Smooth muscle cell (in vitro differentiated cells): ENCODE measurements at regions not wholly inside any gene's neighbourhood (a gene's known extent, or its start where the extent isn't known, plus 50 kb on each side); places are given as distances from the start of the nearest gene placed in this dataset.

Experiments
- DNase-seq: peaks from one replicate; lab custom pipeline; 2025; ENCODE audit not compliant: unreplicated experiment; lab: John Stamatoyannopoulos, UW
- H2AFZ ChIP-seq: fragments of 200-600 bp; sonication (generic); 2 replicates; pipeline ENCODE4 v1.6.0; 2016; ENCODE audit warnings: antibody characterized with exemption, low read depth, mild to moderate bottlenecking
- H3F3A ChIP-seq: fragments of 200-600 bp; sonication (generic); 2 replicates; pipeline ENCODE4 v1.6.0; 2017; ENCODE audit warnings: antibody characterized with exemption, low read depth
- H3K27ac ChIP-seq: fragments of 200-600 bp; sonication (generic); 2 replicates; pipeline ENCODE4 v1.5.1; 2016; ENCODE audit warnings: low read depth, mild to moderate bottlenecking
- H3K27me3 ChIP-seq: fragments of 200-600 bp; sonication (generic); 2 replicates; pipeline ENCODE4 v1.6.1; 2016; ENCODE audit warnings: low read depth, mild to moderate bottlenecking
- H3K36me3 ChIP-seq: fragments of 200-600 bp; sonication (generic); 2 replicates; pipeline ENCODE4 v1.5.1; 2016; ENCODE audit warnings: low read depth
- H3K4me1 ChIP-seq: fragments of 200-600 bp; sonication (generic); 2 replicates; pipeline ENCODE4 v1.5.1; 2016; ENCODE audit warnings: low read depth
- H3K4me2 ChIP-seq: fragments of 200-600 bp; sonication (generic); 2 replicates; pipeline ENCODE4 v1.6.0; 2016; ENCODE audit warnings: mild to moderate bottlenecking
- H3K4me3 ChIP-seq: fragments of 200-600 bp; sonication (generic); 2 replicates; pipeline ENCODE4 v1.5.1; 2016; ENCODE audit warnings: mild to moderate bottlenecking
- H3K79me2 ChIP-seq: fragments of 200-600 bp; sonication (generic); 2 replicates; pipeline ENCODE4 v1.6.0; 2016; ENCODE audit warnings: low read depth, mild to moderate bottlenecking
- H3K9ac ChIP-seq: fragments of 200-600 bp; sonication (generic); 2 replicates; pipeline ENCODE4 v1.6.0; 2016; ENCODE audit warnings: low read depth
- H3K9me3 ChIP-seq: fragments of 200-600 bp; sonication (generic); replicated peaks from 2 replicates; pipeline ENCODE4 v1.5.1; 2016; ENCODE audit warnings: low read depth
- H4K20me1 ChIP-seq: fragments of 200-600 bp; sonication (generic); 2 replicates; pipeline ENCODE4 v1.6.0; 2016; ENCODE audit warnings: low read depth
- WGBS: methylation state at CpG from one replicate; pipeline ENCODE4 v1.1.7; 2016; ENCODE audit warnings: low lambda C conversion rate; 5-methylcytosine and 5-hydroxymethylcytosine counted together
- TF ChIP-seq, protein P1 (sequence below): fragments of 200-600 bp; sonication (generic); IDR thresholded peaks from 2 replicates; pipeline ENCODE4 v1.5.1; 2017; ENCODE audit warnings: borderline replicate concordance, mild to moderate bottlenecking, antibody characterized with exemption; ENCODE audit not compliant: insufficient read depth, poor library complexity, severe bottlenecking

DNA sequence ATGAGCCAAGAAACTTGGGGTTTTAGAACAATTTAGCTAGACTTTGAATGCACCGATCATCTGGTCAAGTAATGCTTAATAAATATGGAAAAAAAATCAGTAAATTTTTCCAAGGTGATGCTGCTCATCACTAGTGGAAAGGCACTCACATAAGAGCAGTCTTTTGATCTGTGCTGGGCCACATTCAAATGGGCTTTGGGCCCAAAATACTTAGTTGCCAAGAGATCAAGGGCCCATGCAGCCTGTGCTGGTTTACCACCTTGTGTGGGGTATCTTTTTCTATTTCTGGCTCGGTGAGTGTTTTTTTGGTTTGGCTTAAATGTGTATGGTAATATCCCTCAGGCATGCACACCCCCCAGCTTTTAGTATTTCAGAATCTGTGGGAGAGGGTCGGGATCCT lies 943.2 kb downstream of the TMTC2 start:
- no peak overlapping the region for H2AFZ ChIP-seq
- TF ChIP-seq, protein P1, sequence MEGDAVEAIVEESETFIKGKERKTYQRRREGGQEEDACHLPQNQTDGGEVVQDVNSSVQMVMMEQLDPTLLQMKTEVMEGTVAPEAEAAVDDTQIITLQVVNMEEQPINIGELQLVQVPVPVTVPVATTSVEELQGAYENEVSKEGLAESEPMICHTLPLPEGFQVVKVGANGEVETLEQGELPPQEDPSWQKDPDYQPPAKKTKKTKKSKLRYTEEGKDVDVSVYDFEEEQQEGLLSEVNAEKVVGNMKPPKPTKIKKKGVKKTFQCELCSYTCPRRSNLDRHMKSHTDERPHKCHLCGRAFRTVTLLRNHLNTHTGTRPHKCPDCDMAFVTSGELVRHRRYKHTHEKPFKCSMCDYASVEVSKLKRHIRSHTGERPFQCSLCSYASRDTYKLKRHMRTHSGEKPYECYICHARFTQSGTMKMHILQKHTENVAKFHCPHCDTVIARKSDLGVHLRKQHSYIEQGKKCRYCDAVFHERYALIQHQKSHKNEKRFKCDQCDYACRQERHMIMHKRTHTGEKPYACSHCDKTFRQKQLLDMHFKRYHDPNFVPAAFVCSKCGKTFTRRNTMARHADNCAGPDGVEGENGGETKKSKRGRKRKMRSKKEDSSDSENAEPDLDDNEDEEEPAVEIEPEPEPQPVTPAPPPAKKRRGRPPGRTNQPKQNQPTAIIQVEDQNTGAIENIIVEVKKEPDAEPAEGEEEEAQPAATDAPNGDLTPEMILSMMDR: no peak
- no peaks in the 10 kb centered on the region for H4K20me1 ChIP-seq
- WGBS: 90% methylated on average over 3 of the region's 3 CpGs
- H3K9ac ChIP-seq: no peak overlapping the region
- no peaks in the 10 kb centered on the region for H3F3A ChIP-seq
- no peak for DNase-seq
- H3K27me3 ChIP-seq: no peaks in the 10 kb centered on the region
- no peak overlapping the region for H3K4me3 ChIP-seq
- H3K27ac ChIP-seq: no peak overlapping the region
- no peak overlapping the region for H3K4me2 ChIP-seq
- no peaks in the 10 kb centered on the region for H3K36me3 ChIP-seq
- H3K4me1 ChIP-seq: no peaks in the 10 kb centered on the region
- no peaks in the 10 kb centered on the region for H3K79me2 ChIP-seq
- H3K9me3 ChIP-seq: no peaks in the 10 kb centered on the region

DNA sequence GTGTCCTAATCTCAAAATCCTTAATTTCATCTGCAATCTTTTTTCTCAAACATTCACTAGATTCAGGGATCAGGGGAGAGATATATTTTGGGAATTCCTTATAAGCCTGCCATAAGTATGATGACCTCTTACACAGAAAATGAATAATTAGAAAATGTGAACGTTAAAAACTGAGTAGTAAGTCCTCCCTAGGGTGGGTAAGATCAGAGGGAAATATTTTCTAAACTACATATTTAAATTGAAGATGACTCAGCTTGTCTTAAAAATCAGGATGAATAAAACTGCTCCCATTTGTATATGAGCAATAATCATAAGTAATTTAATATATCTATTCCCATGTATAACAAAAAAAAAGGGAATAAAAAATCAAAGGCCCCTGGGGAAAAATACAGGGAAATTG lies 935.5 kb downstream of the TMTC2 start:
- WGBS: 87% methylated on average over 1 of the region's 1 CpG
- H3K4me1 ChIP-seq: no peaks in the 10 kb centered on the region

DNA sequence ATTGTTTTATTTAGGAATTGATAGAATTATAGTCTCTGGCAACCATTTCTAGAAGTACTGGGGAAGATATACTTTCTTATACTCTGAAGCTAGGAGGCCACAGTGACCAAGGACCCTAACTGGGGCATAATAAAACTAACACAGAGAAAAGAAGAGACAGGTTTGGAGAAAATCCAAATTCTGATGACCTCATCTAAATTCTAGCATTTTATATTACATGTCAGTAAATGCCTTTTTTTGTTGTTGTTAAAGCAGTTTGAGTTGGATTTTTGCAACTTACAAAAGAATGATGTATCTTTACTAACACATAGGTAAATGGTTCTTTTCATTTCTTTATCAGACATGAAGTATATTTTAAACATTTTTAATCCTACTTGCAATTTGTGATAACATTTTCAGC lies 933.3 kb downstream of the TMTC2 start:
- Histone ChIP-seq H3K27ac (no peak overlapping the region), H3K79me2 (no peaks in the 10 kb centered on the region), H3K4me3 (no peak overlapping the region), H3K27me3 (no peaks in the 10 kb centered on the region), H4K20me1 (no peaks in the 10 kb centered on the region), H2AFZ (no peak overlapping the region), H3K4me2 (no peak overlapping the region), H3K9ac (no peak overlapping the region), H3K4me1 (no peaks in the 10 kb centered on the region), H3K9me3 (no peaks in the 10 kb centered on the region), H3F3A (no peaks in the 10 kb centered on the region), H3K36me3 (no peaks in the 10 kb centered on the region)
- TF ChIP-seq, protein P1: no peak
- DNase-seq: no peak

More for the DNA sequence above, 935.5 kb downstream of the TMTC2 start:
- no peaks in the 10 kb centered on the region for H3K36me3 ChIP-seq
- H4K20me1 ChIP-seq: no peaks in the 10 kb centered on the region
- H3K27me3 ChIP-seq: no peaks in the 10 kb centered on the region
- no peak overlapping the region for H3K4me3 ChIP-seq
- H3K79me2 ChIP-seq: no peaks in the 10 kb centered on the region
- H3K9me3 ChIP-seq: no peaks in the 10 kb centered on the region
- DNase-seq: no peak
- H2AFZ ChIP-seq: no peak overlapping the region
- TF ChIP-seq, protein P1: no peak
- H3K27ac ChIP-seq: no peak overlapping the region
- H3F3A ChIP-seq: no peaks in the 10 kb centered on the region
- no peak overlapping the region for H3K4me2 ChIP-seq
- H3K9ac ChIP-seq: no peak overlapping the region

DNA sequence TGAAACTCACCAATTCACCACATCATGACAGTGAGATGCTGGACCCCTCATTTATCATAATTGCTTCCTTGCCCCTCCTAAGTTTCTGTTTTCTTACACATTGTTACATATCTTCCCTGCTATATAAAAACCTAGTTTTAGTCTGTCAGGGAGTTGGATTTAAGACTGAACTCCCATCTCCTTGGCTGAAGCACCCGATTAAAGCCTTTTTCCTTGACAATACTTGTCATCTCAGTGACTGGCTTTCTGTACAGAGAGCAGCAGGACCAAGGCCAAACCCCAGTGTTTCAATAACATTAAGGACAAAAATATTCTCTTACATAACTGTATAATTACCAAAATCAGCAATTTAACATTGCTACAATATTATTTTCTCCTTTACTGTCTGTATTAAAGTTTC lies 928.4 kb downstream of the TMTC2 start:
- DNase-seq: no peak
- Histone ChIP-seq H3K4me3 (no peak overlapping the region), H3K9me3 (no peaks in the 10 kb centered on the region), H3K4me2 (no peak overlapping the region), H2AFZ (no peak overlapping the region), H3K36me3 (no peaks in the 10 kb centered on the region), H3F3A (no peaks in the 10 kb centered on the region), H3K4me1 (no peaks in the 10 kb centered on the region), H3K27ac (no peak overlapping the region), H3K9ac (no peak overlapping the region), H3K27me3 (no peaks in the 10 kb centered on the region), H3K79me2 (no peaks in the 10 kb centered on the region), H4K20me1 (no peaks in the 10 kb centered on the region)
- 85% methylated on average over 1 of the region's 1 CpG for WGBS
- TF ChIP-seq, protein P1: no peak
